Peyer's patch (tissue), 4 donors: ENCODE measurements at regions not wholly inside any gene's neighbourhood (a gene's known extent, or its start where the extent isn't known, plus 50 kb on each side); places are given as distances from the start of the nearest gene placed in this dataset.

ENCODE experiments used
- CTCF ChIP-seq, 6 experiments: fragments of 450-650 bp in 4 of 6; fragments of 200-600 bp in 2 of 6; sonication (generic) in 1 of 6; IDR thresholded peaks; one replicate each; pipeline ENCODE4 v1.5.1; 2017 to 2019; ENCODE audit warnings: antibody characterized with exemption in 6 of 6, mild to moderate bottlenecking in 3 of 6, moderate library complexity in 1 of 6
- POLR2A ChIP-seq, 2 donors: fragments of 450-650 bp; IDR thresholded peaks; one replicate each; pipeline ENCODE4 v1.5.1; 2017; ENCODE audit warnings: antibody characterized with exemption in 2 of 2, mild to moderate bottlenecking in 2 of 2, moderate library complexity in 2 of 2

- TF ChIP-seq CTCF (IDR thresholded peaks at IDR 0.05) (no peak), POLR2A (IDR thresholded peaks at IDR 0.05) (no peak)
These were observed 59.7 kb upstream of the MAPRE2 start for GRCh38 chr18:34981487-34981886.
